ELF-1 (cell line): ENCODE measurements at regions not wholly inside any gene's neighbourhood (a gene's known extent, or its start where the extent isn't known, plus 50 kb on each side); places are given as distances from the start of the nearest gene placed in this dataset.
A peak's percentile ranks its signal among the peaks of the same experiment; 100 is the strongest.
"Not testable (repeated sequence)": the region's sequence is repeated elsewhere in the genome, so short reads cannot be mapped to it uniquely, and the experiment has no call there.

Source experiments
- DNase-seq: peaks from one replicate; pipeline ENCODE4 v3.0.0-alpha.2; 2016; ENCODE audit warnings: low read depth, low spot score

GRCh38 chr17:31678431-31678830, 180.6 kb downstream of the COPRS start:
- DNase-seq = no peak

- DNase-seq = no peak
These were observed 181.4 kb downstream of the COPRS start for GRCh38 chr17:31677681-31678080.

- no peak for DNase-seq
These were observed 182.0 kb downstream of the COPRS start for GRCh38 chr17:31677036-31677435.

GRCh38 chr17:31675392-31675791, 183.7 kb downstream of the COPRS start:
- DNase-seq = not testable (repeated sequence)

- no peak for DNase-seq
These were observed 184.2 kb downstream of the COPRS start for GRCh38 chr17:31674717-31675349.

GRCh38 chr17:31674305-31674704, 184.7 kb downstream of the COPRS start:
- no peak for DNase-seq

GRCh38 chr17:31673076-31673475, 186.0 kb downstream of the COPRS start:
- DNase-seq = no peak

- no peak for DNase-seq
These were observed 186.8 kb downstream of the COPRS start for GRCh38 chr17:31672161-31672819.

- DNase-seq = no peak
These were observed 195.5 kb downstream of the COPRS start for GRCh38 chr17:31663576-31663975.

GRCh38 chr17:31660684-31661083, 198.4 kb downstream of the COPRS start:
- no peak for DNase-seq

- no peak for DNase-seq
These were observed 201.2 kb downstream of the COPRS start for GRCh38 chr17:31657876-31658275.

- DNase-seq = peak; percentile 77
These were observed 204.1 kb downstream of the COPRS start for GRCh38 chr17:31654936-31655335.

- no peak for DNase-seq
These were observed 205.4 kb downstream of the COPRS start for GRCh38 chr17:31653691-31654090.

GRCh38 chr17:31650756-31651520, 208.1 kb downstream of the COPRS start:
- DNase-seq = no peak

- DNase-seq = no peak
These were observed 209.7 kb downstream of the COPRS start for GRCh38 chr17:31649302-31649701.

- DNase-seq = no peak
These were observed 211.4 kb downstream of the COPRS start for GRCh38 chr17:31647661-31648060.

GRCh38 chr17:31646642-31647041, 212.4 kb downstream of the COPRS start:
- DNase-seq = no peak

GRCh38 chr17:31645351-31645750, 213.7 kb downstream of the COPRS start:
- no peak for DNase-seq

GRCh38 chr17:31631766-31632165, 227.3 kb downstream of the COPRS start:
- DNase-seq = no peak

- DNase-seq = not testable (repeated sequence)
These were observed 228.2 kb downstream of the COPRS start for GRCh38 chr17:31630866-31631265.

GRCh38 chr17:31629696-31630470, 229.2 kb downstream of the COPRS start:
- DNase-seq = no peak

- DNase-seq = no peak
These were observed 231.1 kb downstream of the COPRS start for GRCh38 chr17:31627960-31628359.
